ENCODE measurements at regions not wholly inside any gene's neighbourhood (a gene's known extent, or its start where the extent isn't known, plus 50 kb on each side); places are given as distances from the start of the nearest gene placed in this dataset.

GRCh38 chr6:67887747-67888545 is 747.1 kb upstream of the ADGRB3 start (continued):
- TF ChIP-seq ZBTB43 (CRISPR knock-in tag; IDR thresholded peaks at IDR 0.05) (no peak), POLR2AphosphoS2 (IDR thresholded peaks at IDR 0.05; ENCODE audit: low read length) (peak; percentile 85), ZBTB40 (IDR thresholded peaks at IDR 0.05) (no peak), ZBTB40 (CRISPR knock-in tag; IDR thresholded peaks at IDR 0.05) (no peak), EP400 (IDR thresholded peaks at IDR 0.05) (peak; percentile 21; the same call in 1 of the 2 replicates), THRA (IDR thresholded peaks at IDR 0.05) (no peak), MAFF (IDR thresholded peaks at IDR 0.05; ENCODE audit: low read length) (peak; percentile 34; the same call in 1 of the 2 replicates), ELF1 (tag; IDR thresholded peaks at IDR 0.05) (no peak), ZNF133 (CRISPR knock-in tag; IDR thresholded peaks at IDR 0.05) (no peak), ZBTB17 (CRISPR knock-in tag; IDR thresholded peaks at IDR 0.05) (0 out of 2 replicates have a peak, but pooled peaks have one; percentile 14), E2F8 (IDR thresholded peaks at IDR 0.05; ENCODE audit: low read depth, partially characterized antibody) (peak; percentile 17), THRAP3 (IDR thresholded peaks at IDR 0.05; ENCODE audit: borderline replicate concordance) (peak; percentile 51; the same call in 1 of the 2 replicates), XRCC4 (IDR thresholded peaks at IDR 0.05; ENCODE audit: extremely low read depth, insufficient read depth, insufficient read length) (no peak)

All from K562 (cell line).